GM12865 (cell line): ENCODE measurements at regions not wholly inside any gene's neighbourhood (a gene's known extent, or its start where the extent isn't known, plus 50 kb on each side); places are given as distances from the start of the nearest gene placed in this dataset.

Experiments used
- DNase-seq: peaks from one replicate; pipeline ENCODE4 v3.0.0; 2010; ENCODE audit warnings: low read depth
- H3K4me3 ChIP-seq: 2 replicates; pipeline ENCODE4 v1.5.1; 2011; ENCODE audit warnings: mild to moderate bottlenecking, low read depth, low read length, control low read depth
- TF ChIP-seq, protein P1 (sequence below): IDR thresholded peaks from 2 replicates; pipeline ENCODE4 v1.5.1; 2011; ENCODE audit warnings: low read length, control low read depth, low read depth, inconsistent platforms; ENCODE audit not compliant: insufficient read depth; ENCODE audit errors: missing control alignments

DNA sequence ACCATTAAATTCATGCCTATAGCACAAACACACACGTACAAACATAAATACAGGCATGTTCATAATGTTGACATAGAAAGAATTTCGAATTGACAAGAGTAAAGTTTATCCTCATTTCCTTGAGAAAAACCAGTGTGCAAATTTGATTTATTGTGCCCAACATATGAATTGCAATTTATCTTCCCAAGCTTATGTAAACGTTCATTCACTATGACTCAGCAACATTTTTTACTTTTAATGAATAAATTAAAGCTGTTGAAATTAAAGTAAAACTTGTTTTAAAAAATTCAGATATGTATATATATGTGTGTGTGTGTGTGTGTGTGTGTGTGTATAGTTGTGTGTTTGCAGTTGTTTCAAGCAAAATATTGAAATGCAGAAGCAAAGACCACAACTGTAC, 1067.9 kb downstream of the BRINP3 start:
- H3K4me3 ChIP-seq, result no peak overlapping the region
- TF ChIP-seq, protein P1, sequence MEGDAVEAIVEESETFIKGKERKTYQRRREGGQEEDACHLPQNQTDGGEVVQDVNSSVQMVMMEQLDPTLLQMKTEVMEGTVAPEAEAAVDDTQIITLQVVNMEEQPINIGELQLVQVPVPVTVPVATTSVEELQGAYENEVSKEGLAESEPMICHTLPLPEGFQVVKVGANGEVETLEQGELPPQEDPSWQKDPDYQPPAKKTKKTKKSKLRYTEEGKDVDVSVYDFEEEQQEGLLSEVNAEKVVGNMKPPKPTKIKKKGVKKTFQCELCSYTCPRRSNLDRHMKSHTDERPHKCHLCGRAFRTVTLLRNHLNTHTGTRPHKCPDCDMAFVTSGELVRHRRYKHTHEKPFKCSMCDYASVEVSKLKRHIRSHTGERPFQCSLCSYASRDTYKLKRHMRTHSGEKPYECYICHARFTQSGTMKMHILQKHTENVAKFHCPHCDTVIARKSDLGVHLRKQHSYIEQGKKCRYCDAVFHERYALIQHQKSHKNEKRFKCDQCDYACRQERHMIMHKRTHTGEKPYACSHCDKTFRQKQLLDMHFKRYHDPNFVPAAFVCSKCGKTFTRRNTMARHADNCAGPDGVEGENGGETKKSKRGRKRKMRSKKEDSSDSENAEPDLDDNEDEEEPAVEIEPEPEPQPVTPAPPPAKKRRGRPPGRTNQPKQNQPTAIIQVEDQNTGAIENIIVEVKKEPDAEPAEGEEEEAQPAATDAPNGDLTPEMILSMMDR, result no peak
- no peak for DNase-seq

DNA sequence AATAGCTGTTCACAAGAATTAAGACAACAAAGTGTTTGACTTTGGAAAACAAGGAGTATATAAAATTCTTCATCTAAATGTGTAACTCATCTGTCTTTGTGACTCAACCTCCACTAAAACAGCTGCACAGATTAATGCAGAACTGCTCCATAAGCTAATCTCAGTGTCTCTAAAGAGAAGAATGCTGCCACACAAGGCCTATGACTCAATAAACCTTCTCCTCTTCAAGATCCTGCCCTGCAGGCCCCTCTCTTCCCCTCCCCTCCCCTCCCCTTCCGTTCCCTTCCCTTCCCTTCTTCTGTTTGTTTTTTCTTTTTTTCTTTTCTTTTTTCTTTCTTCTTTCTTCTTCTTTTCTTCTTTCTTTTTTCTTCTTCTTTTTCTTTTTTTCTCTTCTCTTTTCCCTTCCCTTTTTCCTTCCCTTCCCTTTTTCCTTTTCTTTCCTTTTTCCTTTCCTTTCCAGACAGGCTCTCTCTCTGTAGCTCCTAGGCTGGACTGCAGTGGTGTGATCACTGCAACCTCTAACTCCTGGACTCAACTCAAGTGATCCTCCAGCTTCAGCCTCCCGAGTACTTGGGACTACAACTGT, 1052.8 kb downstream of the BRINP3 start:
- DNase-seq, result no peak
- H3K4me3 ChIP-seq, result no peak overlapping the region
- TF ChIP-seq, protein P1, result no peak

DNA sequence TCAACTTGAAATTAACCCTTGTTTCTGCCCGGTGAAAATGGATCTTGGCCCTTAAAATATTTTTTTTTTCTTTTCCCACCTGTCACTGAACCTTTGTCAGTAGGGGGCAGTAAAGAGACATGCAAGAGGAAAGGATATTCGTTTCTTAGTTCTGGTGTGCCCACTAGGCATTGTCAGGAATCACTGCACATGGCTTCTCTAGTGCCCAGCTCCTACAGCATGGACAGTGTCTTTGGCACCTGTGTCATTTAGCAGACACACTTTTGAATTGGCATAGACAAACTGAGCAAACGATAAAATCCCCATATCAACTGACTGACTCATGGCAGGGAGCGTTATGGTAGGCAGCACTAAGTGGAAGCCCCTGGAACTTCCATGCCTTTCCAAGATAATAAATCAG, 1048.1 kb downstream of the BRINP3 start:
- no peak overlapping the region for H3K4me3 ChIP-seq
- DNase-seq, result peak; percentile 66
- TF ChIP-seq, protein P1, result peak; percentile 64

DNA sequence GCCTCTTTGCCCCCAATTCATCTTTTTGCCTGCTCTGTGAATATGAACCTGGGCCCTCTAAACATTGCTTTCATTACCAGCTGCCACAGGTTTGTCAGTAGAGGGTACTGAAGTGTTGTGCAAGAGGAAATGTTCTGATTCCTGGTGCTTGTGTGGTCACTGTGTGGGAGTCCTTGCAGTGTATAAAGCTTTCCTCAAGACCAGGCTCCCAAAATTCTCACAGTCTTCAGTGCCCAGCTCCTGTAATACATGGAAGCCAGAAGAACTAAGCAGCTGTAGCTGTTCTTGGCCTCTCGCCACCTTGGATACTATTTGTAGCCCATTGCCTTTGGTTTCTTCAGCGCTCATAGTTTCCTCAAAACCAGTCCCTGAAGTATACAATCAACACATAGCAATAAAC, 1046.2 kb downstream of the BRINP3 start:
- DNase-seq, result no peak
- TF ChIP-seq, protein P1, result no peak
- no peak overlapping the region for H3K4me3 ChIP-seq

DNA sequence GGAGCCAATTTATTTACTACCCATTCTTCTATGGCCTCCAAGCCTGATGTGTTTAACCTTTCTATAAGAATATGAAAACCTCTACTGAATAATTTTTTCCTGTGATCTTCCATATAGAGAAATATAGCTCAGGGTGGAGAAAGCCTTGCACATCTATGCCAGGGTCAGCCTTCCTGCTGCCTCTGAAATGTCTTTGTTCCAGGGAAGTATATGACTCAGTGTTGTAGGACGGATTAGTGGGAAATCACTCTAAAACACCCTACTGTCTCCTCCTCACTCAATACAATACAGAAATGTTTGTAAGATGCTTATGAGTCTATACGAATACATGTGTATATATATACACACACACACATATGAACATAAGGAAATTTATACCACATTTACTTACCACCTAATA, 1044.9 kb downstream of the BRINP3 start:
- TF ChIP-seq, protein P1, result no peak
- H3K4me3 ChIP-seq, result no peak overlapping the region
- no peak for DNase-seq

DNA sequence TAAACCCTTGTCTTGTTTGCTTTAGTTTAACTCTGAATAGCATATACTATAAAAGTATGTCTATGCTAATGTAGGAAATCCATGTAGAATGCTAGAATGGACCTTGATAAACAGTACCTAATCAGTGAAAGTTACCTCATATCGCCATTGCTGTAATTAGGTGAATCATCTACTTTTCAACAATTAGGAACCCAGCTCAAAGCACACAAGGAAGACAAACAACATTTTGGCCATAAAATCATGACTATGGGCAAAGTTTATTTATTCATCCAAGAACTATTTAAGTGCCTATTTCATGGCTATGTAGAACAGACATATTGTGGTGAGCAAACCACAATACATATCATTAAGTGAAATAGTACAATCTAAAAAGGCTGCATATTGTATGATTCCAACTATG, 1043.2 kb downstream of the BRINP3 start:
- TF ChIP-seq, protein P1, result no peak

DNA sequence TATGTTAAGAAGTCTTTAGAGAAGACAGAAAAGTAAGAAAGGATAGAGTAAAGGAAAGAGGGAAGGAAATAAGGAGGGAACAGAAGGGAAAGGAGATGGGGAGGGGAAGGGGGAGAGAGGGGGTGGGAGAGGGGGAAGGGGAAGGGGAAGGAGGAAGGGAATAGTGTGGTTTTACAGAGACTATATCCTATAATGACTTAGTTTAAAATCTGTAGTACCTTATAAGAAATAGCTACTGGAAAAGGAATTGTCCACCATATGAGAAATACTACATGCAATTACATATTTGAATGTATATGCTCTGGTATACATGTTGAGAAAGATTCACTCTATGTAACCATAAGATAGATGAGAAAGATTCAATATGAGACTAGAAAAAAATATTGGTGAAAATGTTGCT, 1042.3 kb downstream of the BRINP3 start:
- TF ChIP-seq, protein P1, result no peak

More for the DNA sequence above, 1043.2 kb downstream of the BRINP3 start:
- DNase-seq, result no peak
- H3K4me3 ChIP-seq, result no peak overlapping the region

More for the DNA sequence above, 1042.3 kb downstream of the BRINP3 start:
- no peak overlapping the region for H3K4me3 ChIP-seq
- DNase-seq, result no peak
